H1 (cell line): ENCODE measurements at regions not wholly inside any gene's neighbourhood (a gene's known extent, or its start where the extent isn't known, plus 50 kb on each side); places are given as distances from the start of the nearest gene placed in this dataset.

Experiments
- ASH2L ChIP-seq: fragments of 200-600, 300-600 bp; sonication (generic); IDR thresholded peaks from one replicate; pipeline ENCODE4 v1.7.1; 2017; ENCODE audit warnings: low read length
- BCL11A ChIP-seq, 2 experiments: IDR thresholded peaks; one replicate each; pipeline ENCODE4 v1.6.1; 2011; ENCODE audit warnings: low read depth in 2 of 2, low read length in 2 of 2, mild to moderate bottlenecking in 2 of 2
- JUN ChIP-seq: IDR thresholded peaks from 2 replicates; pipeline ENCODE4 v1.6.1; 2011; ENCODE audit warnings: low read depth, mild to moderate bottlenecking, improper control_type of control experiment, low read length
- KDM1A ChIP-seq: fragments of 200-600, 300-600 bp; sonication (generic); IDR thresholded peaks from 2 replicates; pipeline ENCODE4 v1.7.1; 2016; ENCODE audit warnings: mild to moderate bottlenecking, low read length, borderline replicate concordance
- NRF1 ChIP-seq: IDR thresholded peaks from 2 replicates; pipeline ENCODE4 v1.6.1; 2011; ENCODE audit warnings: mild to moderate bottlenecking, low read depth, low read length, improper control_type of control experiment
- POU5F1 ChIP-seq: IDR thresholded peaks from 2 replicates; pipeline ENCODE4 v1.6.1; 2011; ENCODE audit warnings: low read depth, mild to moderate bottlenecking, low read length, moderate library complexity
- TCF12 ChIP-seq: IDR thresholded peaks from 2 replicates; pipeline ENCODE4 v1.6.1; 2011; ENCODE audit warnings: low read depth, mild to moderate bottlenecking, low read length
- TF ChIP-seq, protein P1 (sequence below): fragments of 300-600 bp; sonication (generic); IDR thresholded peaks from 2 replicates; pipeline ENCODE4 v1.7.1; 2012; ENCODE audit warnings: low read length, moderate library complexity, mild to moderate bottlenecking, inconsistent platforms; ENCODE audit not compliant: insufficient replicate concordance
- TF ChIP-seq, protein P2 (sequence below): IDR thresholded peaks from 2 replicates; pipeline ENCODE4 v1.6.1; 2012; ENCODE audit warnings: inconsistent platforms

DNA sequence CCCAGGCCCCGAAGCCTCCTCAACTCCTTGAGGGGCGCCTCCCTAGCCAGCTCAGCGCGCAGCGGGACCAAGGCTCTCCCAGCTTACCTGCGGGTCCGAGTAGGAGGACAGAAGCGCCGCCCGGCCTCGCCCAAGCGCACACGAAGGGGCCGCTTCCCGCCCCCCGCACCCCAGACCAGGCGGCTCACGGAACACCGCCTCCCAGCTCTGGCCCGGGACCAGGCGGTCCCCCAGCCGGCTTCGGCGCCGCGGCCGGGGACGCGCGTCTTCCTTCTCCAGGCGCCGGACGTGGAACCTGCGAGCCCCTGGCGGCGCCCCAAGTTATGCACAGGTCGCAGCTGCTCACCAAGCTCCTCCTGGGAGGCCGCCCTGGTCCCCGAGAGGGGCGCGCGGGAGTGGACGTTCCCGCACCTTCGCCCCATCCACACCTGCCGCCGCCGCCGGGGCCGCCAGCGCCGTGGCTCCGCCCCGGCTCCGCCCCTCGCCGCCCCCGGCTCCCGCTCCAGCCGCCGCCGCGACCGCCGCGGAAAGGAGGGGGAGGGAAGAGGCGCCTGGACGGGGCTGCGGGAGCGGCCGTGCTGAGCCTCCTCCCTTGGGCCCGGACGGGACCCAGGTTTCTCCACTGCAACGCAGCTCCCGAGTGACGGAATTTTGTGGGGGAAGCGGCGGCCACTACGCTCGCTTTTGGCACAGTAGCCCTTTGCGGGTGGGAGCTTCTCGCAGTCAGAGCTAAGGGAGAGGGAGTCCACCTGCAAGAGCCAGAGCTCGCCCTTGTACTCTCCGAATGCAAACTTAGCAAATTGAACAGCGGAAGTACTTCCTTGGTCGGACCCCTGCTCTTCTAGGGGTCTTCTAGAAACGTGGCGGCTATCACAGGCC is 77.5 kb upstream of the IFNE start (continued):
- TF ChIP-seq, protein P1, sequence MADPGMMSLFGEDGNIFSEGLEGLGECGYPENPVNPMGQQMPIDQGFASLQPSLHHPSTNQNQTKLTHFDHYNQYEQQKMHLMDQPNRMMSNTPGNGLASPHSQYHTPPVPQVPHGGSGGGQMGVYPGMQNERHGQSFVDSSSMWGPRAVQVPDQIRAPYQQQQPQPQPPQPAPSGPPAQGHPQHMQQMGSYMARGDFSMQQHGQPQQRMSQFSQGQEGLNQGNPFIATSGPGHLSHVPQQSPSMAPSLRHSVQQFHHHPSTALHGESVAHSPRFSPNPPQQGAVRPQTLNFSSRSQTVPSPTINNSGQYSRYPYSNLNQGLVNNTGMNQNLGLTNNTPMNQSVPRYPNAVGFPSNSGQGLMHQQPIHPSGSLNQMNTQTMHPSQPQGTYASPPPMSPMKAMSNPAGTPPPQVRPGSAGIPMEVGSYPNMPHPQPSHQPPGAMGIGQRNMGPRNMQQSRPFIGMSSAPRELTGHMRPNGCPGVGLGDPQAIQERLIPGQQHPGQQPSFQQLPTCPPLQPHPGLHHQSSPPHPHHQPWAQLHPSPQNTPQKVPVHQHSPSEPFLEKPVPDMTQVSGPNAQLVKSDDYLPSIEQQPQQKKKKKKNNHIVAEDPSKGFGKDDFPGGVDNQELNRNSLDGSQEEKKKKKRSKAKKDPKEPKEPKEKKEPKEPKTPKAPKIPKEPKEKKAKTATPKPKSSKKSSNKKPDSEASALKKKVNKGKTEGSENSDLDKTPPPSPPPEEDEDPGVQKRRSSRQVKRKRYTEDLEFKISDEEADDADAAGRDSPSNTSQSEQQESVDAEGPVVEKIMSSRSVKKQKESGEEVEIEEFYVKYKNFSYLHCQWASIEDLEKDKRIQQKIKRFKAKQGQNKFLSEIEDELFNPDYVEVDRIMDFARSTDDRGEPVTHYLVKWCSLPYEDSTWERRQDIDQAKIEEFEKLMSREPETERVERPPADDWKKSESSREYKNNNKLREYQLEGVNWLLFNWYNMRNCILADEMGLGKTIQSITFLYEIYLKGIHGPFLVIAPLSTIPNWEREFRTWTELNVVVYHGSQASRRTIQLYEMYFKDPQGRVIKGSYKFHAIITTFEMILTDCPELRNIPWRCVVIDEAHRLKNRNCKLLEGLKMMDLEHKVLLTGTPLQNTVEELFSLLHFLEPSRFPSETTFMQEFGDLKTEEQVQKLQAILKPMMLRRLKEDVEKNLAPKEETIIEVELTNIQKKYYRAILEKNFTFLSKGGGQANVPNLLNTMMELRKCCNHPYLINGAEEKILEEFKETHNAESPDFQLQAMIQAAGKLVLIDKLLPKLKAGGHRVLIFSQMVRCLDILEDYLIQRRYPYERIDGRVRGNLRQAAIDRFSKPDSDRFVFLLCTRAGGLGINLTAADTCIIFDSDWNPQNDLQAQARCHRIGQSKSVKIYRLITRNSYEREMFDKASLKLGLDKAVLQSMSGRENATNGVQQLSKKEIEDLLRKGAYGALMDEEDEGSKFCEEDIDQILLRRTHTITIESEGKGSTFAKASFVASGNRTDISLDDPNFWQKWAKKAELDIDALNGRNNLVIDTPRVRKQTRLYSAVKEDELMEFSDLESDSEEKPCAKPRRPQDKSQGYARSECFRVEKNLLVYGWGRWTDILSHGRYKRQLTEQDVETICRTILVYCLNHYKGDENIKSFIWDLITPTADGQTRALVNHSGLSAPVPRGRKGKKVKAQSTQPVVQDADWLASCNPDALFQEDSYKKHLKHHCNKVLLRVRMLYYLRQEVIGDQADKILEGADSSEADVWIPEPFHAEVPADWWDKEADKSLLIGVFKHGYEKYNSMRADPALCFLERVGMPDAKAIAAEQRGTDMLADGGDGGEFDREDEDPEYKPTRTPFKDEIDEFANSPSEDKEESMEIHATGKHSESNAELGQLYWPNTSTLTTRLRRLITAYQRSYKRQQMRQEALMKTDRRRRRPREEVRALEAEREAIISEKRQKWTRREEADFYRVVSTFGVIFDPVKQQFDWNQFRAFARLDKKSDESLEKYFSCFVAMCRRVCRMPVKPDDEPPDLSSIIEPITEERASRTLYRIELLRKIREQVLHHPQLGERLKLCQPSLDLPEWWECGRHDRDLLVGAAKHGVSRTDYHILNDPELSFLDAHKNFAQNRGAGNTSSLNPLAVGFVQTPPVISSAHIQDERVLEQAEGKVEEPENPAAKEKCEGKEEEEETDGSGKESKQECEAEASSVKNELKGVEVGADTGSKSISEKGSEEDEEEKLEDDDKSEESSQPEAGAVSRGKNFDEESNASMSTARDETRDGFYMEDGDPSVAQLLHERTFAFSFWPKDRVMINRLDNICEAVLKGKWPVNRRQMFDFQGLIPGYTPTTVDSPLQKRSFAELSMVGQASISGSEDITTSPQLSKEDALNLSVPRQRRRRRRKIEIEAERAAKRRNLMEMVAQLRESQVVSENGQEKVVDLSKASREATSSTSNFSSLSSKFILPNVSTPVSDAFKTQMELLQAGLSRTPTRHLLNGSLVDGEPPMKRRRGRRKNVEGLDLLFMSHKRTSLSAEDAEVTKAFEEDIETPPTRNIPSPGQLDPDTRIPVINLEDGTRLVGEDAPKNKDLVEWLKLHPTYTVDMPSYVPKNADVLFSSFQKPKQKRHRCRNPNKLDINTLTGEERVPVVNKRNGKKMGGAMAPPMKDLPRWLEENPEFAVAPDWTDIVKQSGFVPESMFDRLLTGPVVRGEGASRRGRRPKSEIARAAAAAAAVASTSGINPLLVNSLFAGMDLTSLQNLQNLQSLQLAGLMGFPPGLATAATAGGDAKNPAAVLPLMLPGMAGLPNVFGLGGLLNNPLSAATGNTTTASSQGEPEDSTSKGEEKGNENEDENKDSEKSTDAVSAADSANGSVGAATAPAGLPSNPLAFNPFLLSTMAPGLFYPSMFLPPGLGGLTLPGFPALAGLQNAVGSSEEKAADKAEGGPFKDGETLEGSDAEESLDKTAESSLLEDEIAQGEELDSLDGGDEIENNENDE: no peak
- TF ChIP-seq POU5F1: no peak
- TF ChIP-seq NRF1: no peak
- TF ChIP-seq, protein P2, sequence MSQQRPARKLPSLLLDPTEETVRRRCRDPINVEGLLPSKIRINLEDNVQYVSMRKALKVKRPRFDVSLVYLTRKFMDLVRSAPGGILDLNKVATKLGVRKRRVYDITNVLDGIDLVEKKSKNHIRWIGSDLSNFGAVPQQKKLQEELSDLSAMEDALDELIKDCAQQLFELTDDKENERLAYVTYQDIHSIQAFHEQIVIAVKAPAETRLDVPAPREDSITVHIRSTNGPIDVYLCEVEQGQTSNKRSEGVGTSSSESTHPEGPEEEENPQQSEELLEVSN: peak; percentile 73
- TF ChIP-seq TCF12: no peak
- no peak for TF ChIP-seq BCL11A (IDR thresholded peaks at IDR 0.05; ENCODE audit: low read depth in 2 of 2, low read length in 2 of 2)
- peak; percentile 47 for TF ChIP-seq ASH2L
- TF ChIP-seq KDM1A: no peak
- TF ChIP-seq JUN: no peak
